ENCODE measurements at regions not wholly inside any gene's neighbourhood (a gene's known extent, or its start where the extent isn't known, plus 50 kb on each side); places are given as distances from the start of the nearest gene placed in this dataset.
"Not testable (repeated sequence)": the region's sequence is repeated elsewhere in the genome, so short reads cannot be mapped to it uniquely, and the experiment has no call there.

GRCh38 chrX:118215346-118215745, 98.7 kb upstream of the KLHL13 start:
- DNase-seq (ENCODE audit: low read depth in 2 of 2) = peak in 1 of 2 donors; percentile 50

- peak in 1 of 2 donors; percentile 65 for DNase-seq (ENCODE audit: low read depth in 2 of 2)
These were observed 99.5 kb upstream of the KLHL13 start for GRCh38 chrX:118216087-118216486.

GRCh38 chrX:118216509-118216908, 99.9 kb upstream of the KLHL13 start:
- DNase-seq (ENCODE audit: low read depth in 2 of 2) = peak in 1 of 2 donors; percentile 54

GRCh38 chrX:118218079-118218478, 101.5 kb upstream of the KLHL13 start:
- DNase-seq (ENCODE audit: low read depth in 2 of 2) = no peak

- no peak for DNase-seq (ENCODE audit: low read depth in 2 of 2)
These were observed 102.3 kb upstream of the KLHL13 start for GRCh38 chrX:118218940-118219339.

- no peak for DNase-seq (ENCODE audit: low read depth in 2 of 2)
These were observed 103.3 kb upstream of the KLHL13 start for GRCh38 chrX:118219866-118220265.

- no peak for DNase-seq (ENCODE audit: low read depth in 2 of 2)
These were observed 103.9 kb upstream of the KLHL13 start for GRCh38 chrX:118220509-118220908.

- peak in 1 of 2 donors; percentile 4 for DNase-seq (ENCODE audit: low read depth in 2 of 2)
These were observed 104.7 kb upstream of the KLHL13 start for GRCh38 chrX:118221270-118221669.

GRCh38 chrX:118221733-118222132, 105.1 kb upstream of the KLHL13 start:
- peak in 1 of 2 donors; percentile 4 for DNase-seq (ENCODE audit: low read depth in 2 of 2)

- DNase-seq (ENCODE audit: low read depth in 2 of 2) = no peak
These were observed 105.8 kb upstream of the KLHL13 start for GRCh38 chrX:118222421-118222820.

GRCh38 chrX:118225711-118226428, 109.3 kb upstream of the KLHL13 start:
- peak in 1 of 2 donors; percentile 48 for DNase-seq (ENCODE audit: low read depth in 2 of 2)

GRCh38 chrX:118228041-118228440, 111.4 kb upstream of the KLHL13 start:
- DNase-seq (ENCODE audit: low read depth in 2 of 2) = peak in 1 of 2 donors; percentile 57

GRCh38 chrX:118228456-118228855, 111.8 kb upstream of the KLHL13 start:
- DNase-seq (ENCODE audit: low read depth in 2 of 2) = peak in 1 of 2 donors; percentile 64

GRCh38 chrX:118231464-118231863, 114.4 kb upstream of the WDR44 start:
- peak in 1 of 2 donors; percentile 8 for DNase-seq (ENCODE audit: low read depth in 2 of 2)

- DNase-seq (ENCODE audit: low read depth in 2 of 2) = peak in 1 of 2 donors; percentile 59
These were observed 106.6 kb upstream of the WDR44 start for GRCh38 chrX:118239178-118239870.

GRCh38 chrX:118239913-118240698, 105.8 kb upstream of the WDR44 start:
- peak in 1 of 2 donors; percentile 27 for DNase-seq (ENCODE audit: low read depth in 2 of 2)

- DNase-seq (ENCODE audit: low read depth in 2 of 2) = not testable (repeated sequence)
These were observed 98.9 kb upstream of the WDR44 start for GRCh38 chrX:118246961-118247360.

- DNase-seq (ENCODE audit: low read depth in 2 of 2) = no peak
These were observed 96.8 kb upstream of the WDR44 start for GRCh38 chrX:118249146-118249545.

GRCh38 chrX:118250445-118250844, 95.5 kb upstream of the WDR44 start:
- no peak for DNase-seq (ENCODE audit: low read depth in 2 of 2)

- DNase-seq (ENCODE audit: low read depth in 2 of 2) = no peak
These were observed 94.6 kb upstream of the WDR44 start for GRCh38 chrX:118251271-118251670.

GRCh38 chrX:118252967-118253366, 92.9 kb upstream of the WDR44 start:
- no peak for DNase-seq (ENCODE audit: low read depth in 2 of 2)

- DNase-seq (ENCODE audit: low read depth in 2 of 2) = peak; percentile 23 to 44
These were observed 91.3 kb upstream of the WDR44 start for GRCh38 chrX:118254611-118255010.
